ENCODE measurements at regions not wholly inside any gene's neighbourhood (a gene's known extent, or its start where the extent isn't known, plus 50 kb on each side); places are given as distances from the start of the nearest gene placed in this dataset.
"Not testable (repeated sequence)": the region's sequence is repeated elsewhere in the genome, so short reads cannot be mapped to it uniquely, and the experiment has no call there.

GRCh38 chr18:39618265-39619003, 2052.8 kb upstream of the CELF4 start:
- no peak for DNase-seq

- DNase-seq, result no peak
Observed at GRCh38 chr18:39611381-39612100, 2045.9 kb upstream of the CELF4 start.

DNA sequence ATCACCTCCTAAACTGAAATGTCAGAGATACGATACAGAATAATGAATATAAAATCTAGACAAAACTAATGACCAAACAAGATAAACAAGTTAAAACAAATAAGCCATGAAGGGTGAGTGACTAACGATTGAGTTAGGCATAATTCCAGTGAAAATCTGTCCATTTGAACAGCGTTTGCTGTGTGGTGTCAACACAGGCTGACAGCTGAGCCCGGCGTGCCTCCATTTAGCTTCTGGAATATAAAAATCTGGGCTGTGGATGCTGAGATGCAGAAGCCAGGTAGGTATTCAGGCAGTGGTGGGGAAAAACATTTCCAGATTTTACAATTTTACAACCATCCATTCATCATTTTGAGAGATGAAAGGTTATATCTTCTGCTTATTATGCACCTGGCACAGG, 2041.4 kb upstream of the CELF4 start:
- DNase-seq, result no peak

DNA sequence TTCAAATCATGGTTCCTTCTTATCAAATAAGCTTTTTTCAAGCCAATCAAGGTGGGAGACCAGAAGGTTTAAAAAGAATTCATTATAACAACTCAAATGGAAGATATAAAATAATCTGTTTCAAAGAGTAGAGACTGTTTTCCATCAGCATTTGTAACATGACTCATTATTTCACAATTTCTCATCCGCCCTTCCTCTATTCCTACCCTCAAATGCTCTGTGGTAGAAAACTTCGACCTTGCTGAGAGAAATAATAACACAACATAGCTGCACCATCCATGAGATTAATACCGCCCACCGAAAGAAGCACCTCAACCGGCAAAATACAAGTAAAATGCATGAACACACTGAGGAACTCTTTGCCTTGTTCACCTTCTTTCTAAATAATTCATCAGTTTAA, 2039.2 kb upstream of the CELF4 start:
- DNase-seq, result no peak

GRCh38 chr18:39602131-39602530, 2036.5 kb upstream of the CELF4 start:
- no peak for DNase-seq

DNA sequence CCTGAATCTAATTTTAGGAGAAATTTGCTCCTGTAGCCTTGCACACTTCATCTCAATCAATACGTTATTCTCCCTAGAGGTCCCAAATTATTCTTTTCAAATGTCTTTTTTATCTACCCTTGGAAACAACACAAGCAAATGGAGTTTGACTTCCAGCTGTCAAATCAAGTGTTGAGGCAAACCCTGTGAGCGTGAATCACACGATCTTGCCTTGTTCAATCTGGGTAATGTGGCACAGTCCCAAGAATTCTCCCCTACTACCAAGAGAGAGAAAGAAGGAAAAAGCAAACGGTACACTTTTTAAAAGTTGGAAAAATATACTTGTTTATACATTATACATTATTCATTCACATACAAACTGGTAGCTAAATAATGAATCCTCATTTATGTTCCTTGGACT, 2035.3 kb upstream of the CELF4 start:
- no peak for DNase-seq

DNA sequence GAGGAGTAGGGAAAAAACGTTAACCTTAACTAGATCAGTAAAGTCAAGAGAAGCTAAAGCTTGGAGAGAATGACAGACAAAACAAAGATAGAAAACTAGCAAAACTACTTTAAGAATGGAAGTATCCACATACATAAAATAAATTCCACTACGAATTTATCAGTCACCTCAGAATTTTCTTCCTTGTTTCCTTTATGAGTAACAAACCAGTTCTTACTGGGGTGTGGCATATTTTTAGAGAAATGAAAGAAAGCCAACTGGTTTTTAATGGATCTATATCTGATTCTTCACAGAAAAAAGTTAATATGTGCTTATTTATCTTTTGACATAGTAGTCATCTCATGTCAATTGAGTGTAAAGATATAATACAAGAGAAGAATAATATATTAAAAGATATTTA, 2033.7 kb upstream of the CELF4 start:
- DNase-seq, result no peak

DNA sequence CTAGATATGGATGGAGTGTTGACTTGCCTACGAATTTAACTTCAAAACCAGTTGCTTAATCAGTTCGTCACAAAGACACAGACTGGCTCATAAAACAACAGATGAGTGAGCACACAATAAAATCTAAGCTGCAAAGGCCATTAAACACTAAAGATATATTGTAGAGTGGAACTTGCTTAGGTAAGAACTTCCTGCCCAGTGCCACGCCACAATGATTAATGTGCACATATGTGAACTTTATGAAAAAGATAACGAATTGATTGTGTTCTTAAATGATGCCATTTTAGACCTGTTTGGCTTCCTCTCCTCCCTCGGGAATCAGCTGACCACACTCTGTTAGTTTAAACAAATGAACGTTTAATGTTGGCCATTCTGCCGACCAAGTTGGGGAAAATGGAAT, 2031.3 kb upstream of the CELF4 start:
- DNase-seq, result no peak

DNA sequence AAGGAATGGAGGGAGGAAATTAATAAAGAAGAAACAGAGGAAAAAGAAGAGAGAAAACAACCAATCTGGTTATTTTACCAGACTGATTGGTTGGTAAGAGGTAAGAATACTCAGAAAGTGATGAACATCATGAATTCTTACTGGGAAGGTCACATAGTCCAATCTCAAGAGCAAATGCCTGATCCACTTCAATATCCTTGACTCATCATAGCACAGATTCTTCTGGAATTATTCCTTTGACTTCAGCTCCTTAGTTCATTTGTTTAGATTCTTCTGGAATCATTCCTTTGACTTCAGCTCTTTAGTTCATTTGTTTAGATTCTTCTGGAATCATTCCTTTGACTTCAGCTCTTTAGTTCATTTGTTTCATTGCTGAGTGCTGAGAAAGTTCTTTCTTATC, 2030.6 kb upstream of the CELF4 start:
- DNase-seq, result no peak

DNA sequence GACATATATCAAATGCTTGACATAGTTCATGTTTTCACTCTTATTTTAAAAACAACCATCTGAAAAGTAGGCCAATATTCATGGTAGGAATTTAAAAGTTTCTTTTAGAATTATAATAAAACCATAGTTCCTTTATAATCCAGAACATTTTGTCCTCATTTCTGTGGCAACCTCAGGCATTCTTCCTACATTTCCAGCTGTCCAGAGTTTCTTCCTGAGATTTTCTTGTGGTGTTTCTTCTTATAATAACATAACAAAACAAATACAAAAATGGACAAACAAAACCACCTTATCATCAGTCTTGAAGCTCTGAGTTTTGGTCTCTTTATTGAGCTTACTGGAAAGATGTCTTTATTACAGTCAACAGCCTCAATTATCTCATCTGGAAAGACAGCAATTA, 2028.6 kb upstream of the CELF4 start:
- DNase-seq, result no peak

GRCh38 chr18:39591649-39592048, 2026.1 kb upstream of the CELF4 start:
- no peak for DNase-seq

DNA sequence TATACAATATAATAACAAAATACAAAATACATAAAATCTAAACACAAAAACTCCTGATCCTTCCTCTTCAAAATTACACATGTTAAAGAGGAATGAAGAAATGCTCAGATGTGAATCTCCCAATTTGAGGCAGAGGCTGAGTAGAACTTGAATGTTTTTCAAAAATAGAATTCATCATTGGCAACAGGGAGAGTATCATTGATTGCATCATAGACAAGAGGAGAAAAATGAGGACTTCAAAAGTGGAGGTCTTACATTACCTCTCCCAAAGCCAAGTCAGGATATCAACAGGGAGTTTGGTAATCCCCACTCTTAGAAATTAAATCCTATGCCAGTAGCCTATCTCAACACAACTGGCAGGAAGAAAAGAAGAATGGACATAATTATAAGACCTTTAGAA, 2023.9 kb upstream of the CELF4 start:
- DNase-seq, result no peak

DNA sequence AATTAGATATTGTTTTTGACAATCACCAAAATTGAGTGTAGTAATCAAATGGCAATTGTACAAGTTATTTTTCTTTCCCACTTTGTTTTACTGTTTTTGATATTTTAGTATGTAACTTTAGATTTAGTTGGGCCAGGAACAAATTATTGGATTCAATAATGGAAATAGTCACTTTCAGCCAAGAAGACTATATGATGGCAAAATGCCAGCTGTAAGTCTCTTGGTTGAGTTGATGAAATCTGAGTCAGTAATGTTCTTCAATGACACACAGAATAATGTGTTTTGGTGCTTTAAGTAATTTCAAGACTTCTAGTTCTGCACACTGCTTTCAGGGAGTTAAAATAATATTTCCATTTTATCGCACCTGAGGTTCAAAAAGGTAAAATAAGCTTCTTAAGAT, 2022.0 kb upstream of the CELF4 start:
- DNase-seq, result peak; percentile 17

DNA sequence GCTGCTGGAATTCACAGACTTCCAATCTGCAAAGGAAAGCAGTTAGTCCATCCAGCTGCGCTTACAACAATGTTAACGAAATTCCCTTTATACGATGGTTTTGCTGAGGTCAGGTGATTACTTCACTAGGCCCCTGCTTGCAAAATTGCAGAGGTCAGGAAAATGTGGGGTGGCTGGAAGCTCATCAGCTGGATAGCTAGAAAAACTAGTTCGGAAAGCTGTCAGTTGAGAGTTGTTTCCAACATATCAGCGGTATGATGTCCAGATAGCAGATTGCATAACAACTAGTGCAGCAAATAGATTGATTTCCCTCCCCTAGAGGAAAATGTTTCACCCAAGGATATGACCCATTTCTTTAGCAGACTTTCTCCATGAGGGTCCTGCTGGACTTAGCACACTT, 2021.1 kb upstream of the CELF4 start:
- no peak for DNase-seq

- DNase-seq, result no peak
Observed at GRCh38 chr18:39574897-39575296, 2009.3 kb upstream of the CELF4 start.

DNA sequence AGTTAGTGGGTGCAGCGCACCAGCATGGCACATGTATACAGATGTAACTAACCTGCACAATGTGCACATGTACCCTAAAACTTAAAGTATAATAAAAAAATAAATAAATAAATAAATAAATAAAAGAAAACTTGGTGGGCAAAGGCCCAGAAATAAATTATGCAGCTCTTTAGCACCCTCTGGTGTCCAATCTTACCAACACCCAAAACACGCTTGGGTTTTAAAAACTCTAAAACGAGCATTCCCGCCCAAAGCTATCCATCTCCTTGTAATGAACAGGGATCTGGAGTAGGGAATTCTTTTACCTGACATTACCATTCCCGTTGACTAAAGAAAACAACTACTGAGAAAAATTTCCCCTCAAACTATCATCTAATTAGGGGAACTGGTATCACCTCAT, 2005.9 kb upstream of the CELF4 start:
- peak; percentile 61 for DNase-seq

DNA sequence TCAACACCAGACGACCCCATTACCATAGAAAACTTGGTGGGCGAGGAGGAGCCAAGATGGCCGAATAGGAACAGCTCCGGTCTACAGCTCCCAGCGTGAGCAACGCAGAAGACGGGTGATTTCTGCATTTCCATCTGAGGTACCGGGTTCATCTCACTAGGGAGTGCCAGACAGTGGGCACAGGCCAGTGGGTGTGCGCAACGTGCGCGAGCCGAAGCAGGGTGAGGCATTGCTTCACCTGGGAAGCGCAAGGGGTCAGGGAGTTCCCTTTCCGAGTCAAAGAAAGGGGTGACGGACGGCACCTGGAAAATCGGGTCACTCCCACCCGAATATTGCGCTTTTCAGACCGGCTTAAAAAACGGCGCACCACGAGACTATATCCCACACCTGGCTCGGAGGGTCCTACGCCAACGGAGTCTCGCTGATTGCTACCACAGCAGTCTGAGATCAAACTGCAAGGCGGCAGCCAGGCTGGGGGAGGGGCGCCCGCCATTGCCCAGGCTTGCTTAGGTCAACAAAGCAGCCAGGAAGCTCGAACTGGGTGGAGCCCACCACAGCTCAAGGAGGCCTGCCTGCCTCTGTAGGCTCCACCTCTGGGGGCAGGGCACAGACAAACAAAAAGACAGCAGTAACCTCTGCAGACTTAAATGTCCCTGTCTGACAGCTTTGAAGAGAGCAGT, 2000.1 kb upstream of the CELF4 start:
- DNase-seq, result not testable (repeated sequence)

GRCh38 chr18:39564716-39565115, 1999.1 kb upstream of the CELF4 start:
- no peak for DNase-seq

GRCh38 chr18:39561126-39561525, 1995.5 kb upstream of the CELF4 start:
- no peak for DNase-seq

GRCh38 chr18:39558658-39559057, 1993.1 kb upstream of the CELF4 start:
- DNase-seq, result no peak

- DNase-seq, result no peak
Observed at GRCh38 chr18:39555496-39555895, 1989.9 kb upstream of the CELF4 start.

DNA sequence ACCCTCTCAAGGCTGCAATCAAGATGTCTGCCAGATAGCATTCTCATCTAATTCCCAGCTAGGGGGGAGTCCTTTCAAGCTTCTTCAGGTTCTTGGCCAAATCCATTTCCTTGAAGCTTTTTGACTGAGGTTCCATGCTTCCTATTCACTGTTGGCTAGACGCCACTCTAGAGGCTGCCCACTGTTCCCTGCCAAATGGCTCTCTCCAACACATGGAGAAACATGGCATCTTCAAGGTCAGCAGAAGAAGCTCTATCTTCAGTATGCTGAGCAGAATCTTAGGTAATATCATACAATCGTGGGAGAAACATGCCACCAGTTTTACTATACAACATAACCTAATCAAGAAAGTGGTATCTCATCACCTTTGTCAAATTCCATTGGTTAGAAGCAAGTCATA, 1985.1 kb upstream of the CELF4 start:
- no peak for DNase-seq

- no peak for DNase-seq
Observed at GRCh38 chr18:39549144-39549543, 1983.5 kb upstream of the CELF4 start.

GRCh38 chr18:39531659-39532058, 1966.1 kb upstream of the CELF4 start:
- no peak for DNase-seq

All from hematopoietic multipotent progenitor cell treated with erythropoietin and hydrocortisone succinate and interleukin-3 and kit ligand, for 6 days (in vitro differentiated cells).